ENCODE measurements at regions not wholly inside any gene's neighbourhood (a gene's known extent, or its start where the extent isn't known, plus 50 kb on each side); places are given as distances from the start of the nearest gene placed in this dataset.

- Histone ChIP-seq H4K5ac (ENCODE audit: insufficient read length, low read depth, low read length) (no peak overlapping the region), H3K79me1 (ENCODE audit: low read depth, low read length) (no peaks in the 10 kb centered on the region), H3K79me2 (ENCODE audit: control insufficient read depth in 1 of 2, insufficient read depth in 2 of 2, low read length in 2 of 2) (no peaks in the 10 kb centered on the region), H4K20me1 (replicated peaks in 1 of 2; ENCODE audit: control insufficient read depth in 1 of 2, insufficient read depth in 2 of 2, low read length in 2 of 2) (no peaks in the 10 kb centered on the region), H3K23ac (ENCODE audit: insufficient read length) (no peak overlapping the region), H4K8ac (ENCODE audit: extremely low read depth, insufficient read depth, low read length) (no peak overlapping the region), H2BK120ac (replicated peaks; ENCODE audit: low read depth, low read length) (no peak overlapping the region), H3K4me1 (replicated peaks in 1 of 4; ENCODE audit: control insufficient read depth in 3 of 4, insufficient read depth in 4 of 4, low read length in 3 of 4) (no peaks in the 10 kb centered on the region), H4K91ac (replicated peaks; ENCODE audit: insufficient read length, low read length) (no peak overlapping the region), H3K27me3 (replicated peaks in 1 of 4; ENCODE audit: control insufficient read depth in 3 of 4, extremely low read depth in 1 of 4, insufficient read depth in 3 of 4, low read length in 3 of 4) (peaks cover 0 to 2% (median 0%) of the 10 kb centered on the region in 4 experiments; a peak in 1 of 7 replicates), H2BK5ac (ENCODE audit: low read depth, low read length) (no peak overlapping the region), H2AFZ (ENCODE audit: low read length) (no peak overlapping the region), H2BK12ac (ENCODE audit: low read depth, low read length) (no peak overlapping the region), H3K4me3 (ENCODE audit: extremely low read depth in 1 of 4, insufficient read depth in 2 of 4, low read depth in 3 of 4, low read length in 4 of 4) (no peak overlapping the region), H3K9me3 (ENCODE audit: insufficient read depth in 2 of 2, low read depth in 1 of 2, low read length in 1 of 2) (no peaks in the 10 kb centered on the region), H3K27ac (ENCODE audit: low read depth, low read length) (no peak overlapping the region), H3K18ac (ENCODE audit: extremely low read depth, low read length) (no peak overlapping the region), H3K4ac (replicated peaks; ENCODE audit: insufficient read length, low read depth, low read length) (no peak overlapping the region), H3K23me2 (ENCODE audit: low read depth, low read length) (no peaks in the 10 kb centered on the region), H3K56ac (replicated peaks; ENCODE audit: insufficient read length, low read depth, low read length) (no peak overlapping the region), H3K4me2 (ENCODE audit: insufficient read depth in 1 of 2, low read depth in 2 of 2, low read length in 2 of 2) (no peak overlapping the region), H2BK20ac (ENCODE audit: low read length) (no peak overlapping the region), H3K36me3 (ENCODE audit: control insufficient read depth in 2 of 4, insufficient read depth in 4 of 4, low read length in 3 of 4) (no peaks in the 10 kb centered on the region), H2BK15ac (ENCODE audit: low read length) (no peak overlapping the region), H3K9ac (replicated peaks in 1 of 4; ENCODE audit: extremely low read depth in 1 of 4, low read depth in 3 of 4, low read length in 3 of 4) (no peak overlapping the region), H2AK5ac (ENCODE audit: low read depth, low read length) (no peak overlapping the region), H3K14ac (ENCODE audit: insufficient read length) (no peak overlapping the region)
- ChIA-PET POLR2A (ENCODE audit: partially characterized antibody) (no interaction called here), CTCF (ENCODE audit: partially characterized antibody) (interaction anchor here (0.5 to 7.1 kb wide), 18 partner anchors 8 to 388 kb away, joined by 3 to 50 read pairs (median 4); partner anchors contain the start of gene PROKR2)
- peak; percentile 39 to 49 (median 40) for TF ChIP-seq CTCF (IDR thresholded peaks at IDR 0.05; ENCODE audit: control extremely low read depth in 1 of 3, insufficient read depth in 1 of 3, low read depth in 1 of 3, low read length in 3 of 3)
- peak; percentile 34 to 40; a peak in 3 of 4 replicates for TF ChIP-seq RAD21 (IDR thresholded peaks at IDR 0.05 in 1 of 2, conservative IDR thresholded peaks at IDR 0.05 in 1 of 2; ENCODE audit: low read depth in 2 of 2, low read length in 2 of 2)
- no peak for TF ChIP-seq RBBP5 (IDR thresholded peaks at IDR 0.05; ENCODE audit: borderline replicate concordance, low read depth, low read length)
- FAIRE-seq (peak; percentile 50), DNase-seq (ENCODE audit: low read depth in 1 of 2, low spot score in 2 of 2) (no peak)
- WGBS, 2 experiments (ENCODE audit: extremely low coverage in 1 of 2, insufficient coverage in 1 of 2, insufficient read length in 1 of 2, insufficient replicate concordance in 2 of 2, low coverage in 1 of 2, low lambda C conversion rate in 2 of 2, missing lambda C conversion rate in 1 of 2), result 31% methylated on average over 2 of the region's 2 CpGs; no CpG with 5 or more reads in 1 of the 2 experiments
These were observed 113.9 kb upstream of the PROKR2 start for GRCh38 chr20:5430670-5431069.
